ENCODE measurements at regions not wholly inside any gene's neighbourhood (a gene's known extent, or its start where the extent isn't known, plus 50 kb on each side); places are given as distances from the start of the nearest gene placed in this dataset.

GRCh38 chr4:140236654-140237169 lies 82.7 kb upstream of the MAML3 start:
- Mint-ChIP-seq H3K4me1 (peaks cover 55% of the 10 kb centered on the region), H3K27ac (ENCODE audit: unreplicated experiment) (peak overlapping the region; percentile 92), H3K9me3 (no peaks in the 10 kb centered on the region), H3K27me3 (ENCODE audit: low read depth) (no peaks in the 10 kb centered on the region), H3K36me3 (ENCODE audit: low read depth) (no peaks in the 10 kb centered on the region), H3K4me3 (peak overlapping the region; percentile 11)
- no peak for DNase-seq (ENCODE audit: low read depth, low spot score)
- TF ChIP-seq CTCF (conservative IDR thresholded peaks at IDR 0.05), result no peak

- H3K27ac Mint-ChIP-seq (ENCODE audit: unreplicated experiment), result no peak overlapping the region
- no peaks in the 10 kb centered on the region for H3K27me3 Mint-ChIP-seq (ENCODE audit: low read depth)
- no peak for TF ChIP-seq CTCF (conservative IDR thresholded peaks at IDR 0.05)
- H3K4me1 Mint-ChIP-seq, result peaks cover 54% of the 10 kb centered on the region
- no peak overlapping the region for H3K4me3 Mint-ChIP-seq
- DNase-seq (ENCODE audit: low read depth, low spot score), result no peak
- H3K36me3 Mint-ChIP-seq (ENCODE audit: low read depth), result no peaks in the 10 kb centered on the region
- H3K9me3 Mint-ChIP-seq, result no peaks in the 10 kb centered on the region
These were observed 80.7 kb upstream of the MAML3 start for GRCh38 chr4:140234697-140235060.

GRCh38 chr4:140233791-140234696 lies 80.1 kb upstream of the MAML3 start:
- no peak for DNase-seq (ENCODE audit: low read depth, low spot score)
- no peaks in the 10 kb centered on the region for H3K36me3 Mint-ChIP-seq (ENCODE audit: low read depth)
- peak overlapping the region; percentile 8 for H3K4me3 Mint-ChIP-seq
- H3K27ac Mint-ChIP-seq (ENCODE audit: unreplicated experiment), result no peak overlapping the region
- H3K4me1 Mint-ChIP-seq, result peaks cover 48% of the 10 kb centered on the region
- H3K9me3 Mint-ChIP-seq, result no peaks in the 10 kb centered on the region
- H3K27me3 Mint-ChIP-seq (ENCODE audit: low read depth), result no peaks in the 10 kb centered on the region
- TF ChIP-seq CTCF (conservative IDR thresholded peaks at IDR 0.05), result no peak

GRCh38 chr4:140229881-140230280 lies 75.9 kb upstream of the MAML3 start:
- peaks cover 14% of the 10 kb centered on the region for H3K4me1 Mint-ChIP-seq
- no peak overlapping the region for H3K4me3 Mint-ChIP-seq
- no peaks in the 10 kb centered on the region for H3K36me3 Mint-ChIP-seq (ENCODE audit: low read depth)
- H3K27ac Mint-ChIP-seq (ENCODE audit: unreplicated experiment), result no peak overlapping the region
- no peaks in the 10 kb centered on the region for H3K9me3 Mint-ChIP-seq
- H3K27me3 Mint-ChIP-seq (ENCODE audit: low read depth), result no peaks in the 10 kb centered on the region
- DNase-seq (ENCODE audit: low read depth, low spot score), result no peak
- TF ChIP-seq CTCF (conservative IDR thresholded peaks at IDR 0.05), result no peak

GRCh38 chr4:140227286-140227685 lies 73.3 kb upstream of the MAML3 start:
- no peak overlapping the region for H3K4me3 Mint-ChIP-seq
- H3K27ac Mint-ChIP-seq (ENCODE audit: unreplicated experiment), result no peak overlapping the region
- H3K36me3 Mint-ChIP-seq (ENCODE audit: low read depth), result no peaks in the 10 kb centered on the region
- no peak for TF ChIP-seq CTCF (conservative IDR thresholded peaks at IDR 0.05)
- no peaks in the 10 kb centered on the region for H3K9me3 Mint-ChIP-seq
- no peaks in the 10 kb centered on the region for H3K27me3 Mint-ChIP-seq (ENCODE audit: low read depth)
- DNase-seq (ENCODE audit: low read depth, low spot score), result no peak
- peaks cover 9% of the 10 kb centered on the region for H3K4me1 Mint-ChIP-seq

Measured in neural crest cell (in vitro differentiated cells).